ENCODE measurements at regions not wholly inside any gene's neighbourhood (a gene's known extent, or its start where the extent isn't known, plus 50 kb on each side); places are given as distances from the start of the nearest gene placed in this dataset.

GRCh38 chr14:56899829-56900228, 89.5 kb upstream of the OTX2 start:
- DNase-seq (ENCODE audit: extremely low spot score), result no peak
- Histone ChIP-seq H3K36me3 (ENCODE audit: insufficient read depth) (no peaks in the 10 kb centered on the region), H3K4me3 (ENCODE audit: low read depth, low read length) (no peak overlapping the region), H3K4me1 (ENCODE audit: insufficient read depth) (no peaks in the 10 kb centered on the region), H3K27ac (ENCODE audit: low read depth) (no peak overlapping the region)
- WGBS, result 53% methylated on average over 3 of the region's 3 CpGs

- Histone ChIP-seq H3K4me1 (ENCODE audit: insufficient read depth) (no peaks in the 10 kb centered on the region), H3K36me3 (ENCODE audit: insufficient read depth) (no peaks in the 10 kb centered on the region), H3K4me3 (ENCODE audit: low read depth, low read length) (no peak overlapping the region), H3K27ac (ENCODE audit: low read depth) (no peak overlapping the region)
- 22% methylated on average over 6 of the region's 6 CpGs for WGBS
- DNase-seq (ENCODE audit: extremely low spot score), result no peak
Measured at GRCh38 chr14:56896922-56897321, 86.6 kb upstream of the OTX2 start.

GRCh38 chr14:56896231-56896630, 86.0 kb upstream of the OTX2 start:
- no peak overlapping the region for H3K27ac ChIP-seq (ENCODE audit: low read depth)
- no peaks in the 10 kb centered on the region for H3K36me3 ChIP-seq (ENCODE audit: insufficient read depth)
- 85% methylated on average over 2 of the region's 2 CpGs for WGBS
- no peak overlapping the region for H3K4me3 ChIP-seq (ENCODE audit: low read depth, low read length)
- no peaks in the 10 kb centered on the region for H3K4me1 ChIP-seq (ENCODE audit: insufficient read depth)
- DNase-seq (ENCODE audit: extremely low spot score), result no peak

GRCh38 chr14:56895154-56895553, 84.9 kb upstream of the OTX2 start:
- Histone ChIP-seq H3K36me3 (ENCODE audit: insufficient read depth) (no peaks in the 10 kb centered on the region), H3K4me3 (ENCODE audit: low read depth, low read length) (no peak overlapping the region), H3K4me1 (ENCODE audit: insufficient read depth) (no peaks in the 10 kb centered on the region), H3K27ac (ENCODE audit: low read depth) (no peak overlapping the region)
- WGBS, result 41% methylated on average over 5 of the region's 5 CpGs
- DNase-seq (ENCODE audit: extremely low spot score), result no peak

GRCh38 chr14:56894591-56894991, 84.3 kb upstream of the OTX2 start:
- no peaks in the 10 kb centered on the region for H3K4me1 ChIP-seq (ENCODE audit: insufficient read depth)
- H3K27ac ChIP-seq (ENCODE audit: low read depth), result no peak overlapping the region
- no peaks in the 10 kb centered on the region for H3K36me3 ChIP-seq (ENCODE audit: insufficient read depth)
- H3K4me3 ChIP-seq (ENCODE audit: low read depth, low read length), result no peak overlapping the region
- no peak for DNase-seq (ENCODE audit: extremely low spot score)
- 54% methylated on average over 3 of the region's 3 CpGs for WGBS

- Histone ChIP-seq H3K27ac (ENCODE audit: low read depth) (no peak overlapping the region), H3K4me3 (ENCODE audit: low read depth, low read length) (no peak overlapping the region), H3K36me3 (ENCODE audit: insufficient read depth) (no peaks in the 10 kb centered on the region), H3K4me1 (ENCODE audit: insufficient read depth) (no peaks in the 10 kb centered on the region)
- 40% methylated on average over 5 of the region's 5 CpGs for WGBS
- no peak for DNase-seq (ENCODE audit: extremely low spot score)
Measured at GRCh38 chr14:56892959-56893358, 82.7 kb upstream of the OTX2 start.

- no peak overlapping the region for H3K27ac ChIP-seq (ENCODE audit: low read depth)
- H3K36me3 ChIP-seq (ENCODE audit: insufficient read depth), result no peaks in the 10 kb centered on the region
- H3K4me1 ChIP-seq (ENCODE audit: insufficient read depth), result no peaks in the 10 kb centered on the region
- H3K4me3 ChIP-seq (ENCODE audit: low read depth, low read length), result no peak overlapping the region
- no peak for DNase-seq (ENCODE audit: extremely low spot score)
Measured at GRCh38 chr14:56891226-56891625, 80.9 kb upstream of the OTX2 start.

GRCh38 chr14:56889705-56890104, 79.4 kb upstream of the OTX2 start:
- WGBS, result 66% methylated on average over 2 of the region's 2 CpGs
- Histone ChIP-seq H3K4me3 (ENCODE audit: low read depth, low read length) (no peak overlapping the region), H3K36me3 (ENCODE audit: insufficient read depth) (no peaks in the 10 kb centered on the region), H3K27ac (ENCODE audit: low read depth) (no peak overlapping the region), H3K4me1 (ENCODE audit: insufficient read depth) (no peaks in the 10 kb centered on the region)
- no peak for DNase-seq (ENCODE audit: extremely low spot score)

GRCh38 chr14:56888274-56888673, 78.0 kb upstream of the OTX2 start:
- no peak for DNase-seq (ENCODE audit: extremely low spot score)
- Histone ChIP-seq H3K27ac (ENCODE audit: low read depth) (no peak overlapping the region), H3K4me3 (ENCODE audit: low read depth, low read length) (no peak overlapping the region), H3K36me3 (ENCODE audit: insufficient read depth) (no peaks in the 10 kb centered on the region), H3K4me1 (ENCODE audit: insufficient read depth) (no peaks in the 10 kb centered on the region)
- 46% methylated on average over 3 of the region's 3 CpGs for WGBS

- Histone ChIP-seq H3K4me1 (ENCODE audit: insufficient read depth) (no peaks in the 10 kb centered on the region), H3K4me3 (ENCODE audit: low read depth, low read length) (no peak overlapping the region), H3K27ac (ENCODE audit: low read depth) (no peak overlapping the region), H3K36me3 (ENCODE audit: insufficient read depth) (no peaks in the 10 kb centered on the region)
- 36% methylated on average over 2 of the region's 2 CpGs for WGBS
- no peak for DNase-seq (ENCODE audit: extremely low spot score)
Measured at GRCh38 chr14:56887216-56887615, 76.9 kb upstream of the OTX2 start.

- DNase-seq (ENCODE audit: extremely low spot score), result no peak
Measured at GRCh38 chr14:56886471-56887062, 76.3 kb upstream of the OTX2 start.

GRCh38 chr14:56885825-56886224, 75.5 kb upstream of the OTX2 start:
- Histone ChIP-seq H3K4me1 (ENCODE audit: insufficient read depth) (no peaks in the 10 kb centered on the region), H3K4me3 (ENCODE audit: low read depth, low read length) (no peak overlapping the region), H3K27ac (ENCODE audit: low read depth) (no peak overlapping the region), H3K36me3 (ENCODE audit: insufficient read depth) (no peaks in the 10 kb centered on the region)
- no peak for DNase-seq (ENCODE audit: extremely low spot score)
- 47% methylated on average over 2 of the region's 2 CpGs for WGBS

More at GRCh38 chr14:56886471-56887062, 76.3 kb upstream of the OTX2 start:
- Histone ChIP-seq H3K4me1 (ENCODE audit: insufficient read depth) (no peaks in the 10 kb centered on the region), H3K36me3 (ENCODE audit: insufficient read depth) (no peaks in the 10 kb centered on the region), H3K4me3 (ENCODE audit: low read depth, low read length) (no peak overlapping the region), H3K27ac (ENCODE audit: low read depth) (no peak overlapping the region)
- 75% methylated on average over 6 of the region's 6 CpGs for WGBS

GRCh38 chr14:56884617-56885016, 74.3 kb upstream of the OTX2 start:
- Histone ChIP-seq H3K4me1 (ENCODE audit: insufficient read depth) (no peaks in the 10 kb centered on the region), H3K4me3 (ENCODE audit: low read depth, low read length) (no peak overlapping the region), H3K36me3 (ENCODE audit: insufficient read depth) (no peaks in the 10 kb centered on the region), H3K27ac (ENCODE audit: low read depth) (no peak overlapping the region)
- no peak for DNase-seq (ENCODE audit: extremely low spot score)
- 47% methylated on average over 6 of the region's 6 CpGs for WGBS

- H3K36me3 ChIP-seq (ENCODE audit: insufficient read depth), result no peaks in the 10 kb centered on the region
- no peak for DNase-seq (ENCODE audit: extremely low spot score)
- H3K4me3 ChIP-seq (ENCODE audit: low read depth, low read length), result no peak overlapping the region
- 74% methylated on average over 3 of the region's 3 CpGs for WGBS
- no peak overlapping the region for H3K27ac ChIP-seq (ENCODE audit: low read depth)
- H3K4me1 ChIP-seq (ENCODE audit: insufficient read depth), result no peaks in the 10 kb centered on the region
Measured at GRCh38 chr14:56881181-56881580, 70.9 kb upstream of the OTX2 start.

- H3K4me3 ChIP-seq (ENCODE audit: low read depth, low read length), result no peak overlapping the region
- 87% methylated on average over 2 of the region's 2 CpGs for WGBS
Measured at GRCh38 chr14:56878766-56879165, 68.5 kb upstream of the OTX2 start.

More at GRCh38 chr14:56878766-56879165, 68.5 kb upstream of the OTX2 start:
- no peaks in the 10 kb centered on the region for H3K36me3 ChIP-seq (ENCODE audit: insufficient read depth)
- H3K27ac ChIP-seq (ENCODE audit: low read depth), result no peak overlapping the region
- H3K4me1 ChIP-seq (ENCODE audit: insufficient read depth), result no peaks in the 10 kb centered on the region
- no peak for DNase-seq (ENCODE audit: extremely low spot score)
